ENCODE measurements at regions not wholly inside any gene's neighbourhood (a gene's known extent, or its start where the extent isn't known, plus 50 kb on each side); places are given as distances from the start of the nearest gene placed in this dataset.
A peak's percentile ranks its signal among the peaks of the same experiment; 100 is the strongest.

- Mint-ChIP-seq H3K9me3 (no peaks in the 10 kb centered on the region), H3K27me3 (ENCODE audit: insufficient read depth, low read depth, poor library complexity) (no peaks in the 10 kb centered on the region), H3K27ac (no peak overlapping the region), H3K4me1 (peaks cover 7% of the 10 kb centered on the region), H3K4me3 (no peak overlapping the region), H3K36me3 (ENCODE audit: low read depth) (no peaks in the 10 kb centered on the region)
- no peak overlapping the region for H3K4me3 ChIP-seq
- no peaks in the 10 kb centered on the region for H4K20me1 ChIP-seq (replicated peaks; ENCODE audit: insufficient read depth)
- no peaks in the 10 kb centered on the region for H3K27me3 ChIP-seq (ENCODE audit: insufficient read depth)
- no peak for ATAC-seq
- H3K9me2 ChIP-seq (ENCODE audit: insufficient read depth) = 0 out of 2 replicates have a peak, but pooled peaks cover 3% of the 10 kb centered on the region
- peaks cover 7% of the 10 kb centered on the region; the same call in 1 of the 2 replicates for H3K4me1 ChIP-seq (ENCODE audit: insufficient read depth)
- H3F3A ChIP-seq (replicated peaks; ENCODE audit: low read depth) = no peaks in the 10 kb centered on the region
- DNase-seq (ENCODE audit: low spot score) = no peak
- H2AFZ ChIP-seq = no peak overlapping the region
- H3K79me2 ChIP-seq (replicated peaks; ENCODE audit: insufficient read depth) = no peaks in the 10 kb centered on the region
- no peak overlapping the region for H3K27ac ChIP-seq (ENCODE audit: low read depth)
- H3K36me3 ChIP-seq (ENCODE audit: insufficient read depth) = no peaks in the 10 kb centered on the region
- H3K4me2 ChIP-seq = no peak overlapping the region
- no peak for TF ChIP-seq EZH2 (IDR thresholded peaks at IDR 0.05; ENCODE audit: low read depth, unreplicated experiment)
- TF ChIP-seq ZNF114 (CRISPR knock-in tag; IDR thresholded peaks at IDR 0.05) = no peak
- TF ChIP-seq NANOG (IDR thresholded peaks at IDR 0.05; ENCODE audit: borderline replicate concordance) = no peak
- TF ChIP-seq EZH2phosphoT487 (IDR thresholded peaks at IDR 0.05; ENCODE audit: unreplicated experiment) = no peak
- TF ChIP-seq POLR2AphosphoS5 (IDR thresholded peaks at IDR 0.05; ENCODE audit: low read depth) = no peak
- TF ChIP-seq ETS1 (IDR thresholded peaks at IDR 0.05) = no peak
- no peak for TF ChIP-seq ZNF331 (CRISPR knock-in tag; IDR thresholded peaks at IDR 0.05; ENCODE audit: low read depth)
Measured at GRCh38 chr2:217399291-217399690, 539.4 kb upstream of the TNP1 start.

GRCh38 chr2:217398860-217399259 is 539.0 kb upstream of the TNP1 start:
- no peak for ATAC-seq
- Histone ChIP-seq H3K4me1 (ENCODE audit: insufficient read depth) (0 out of 2 replicates have a peak, but pooled peaks cover 2% of the 10 kb centered on the region), H3K27ac (ENCODE audit: low read depth) (no peak overlapping the region)

More at GRCh38 chr2:217398860-217399259, 539.0 kb upstream of the TNP1 start:
- no peaks in the 10 kb centered on the region for H4K20me1 ChIP-seq (replicated peaks; ENCODE audit: insufficient read depth)
- 0 out of 2 replicates have a peak, but pooled peaks cover 3% of the 10 kb centered on the region for H3K9me2 ChIP-seq (ENCODE audit: insufficient read depth)
- Mint-ChIP-seq H3K27me3 (ENCODE audit: insufficient read depth, low read depth, poor library complexity) (no peaks in the 10 kb centered on the region), H3K4me3 (no peak overlapping the region), H3K4me1 (peaks cover 3% of the 10 kb centered on the region; the same call in 2 of the 3 replicates), H3K27ac (no peak overlapping the region), H3K36me3 (ENCODE audit: low read depth) (no peaks in the 10 kb centered on the region), H3K9me3 (no peaks in the 10 kb centered on the region)
- no peaks in the 10 kb centered on the region for H3K27me3 ChIP-seq (ENCODE audit: insufficient read depth)
- DNase-seq (ENCODE audit: low spot score) = no peak
- H3F3A ChIP-seq (replicated peaks; ENCODE audit: low read depth) = no peaks in the 10 kb centered on the region
- no peaks in the 10 kb centered on the region for H3K36me3 ChIP-seq (ENCODE audit: insufficient read depth)
- 0 out of 2 replicates have a peak overlapping the region, but pooled peaks have one; percentile 38 for H2AFZ ChIP-seq
- H3K4me3 ChIP-seq = no peak overlapping the region
- H3K4me2 ChIP-seq = no peak overlapping the region
- no peaks in the 10 kb centered on the region for H3K79me2 ChIP-seq (replicated peaks; ENCODE audit: insufficient read depth)
- TF ChIP-seq ZNF462 (CRISPR knock-in tag; IDR thresholded peaks at IDR 0.05) = no peak
- TF ChIP-seq REST (IDR thresholded peaks at IDR 0.05; ENCODE audit: unreplicated experiment) = no peak
- no peak for TF ChIP-seq EZH2phosphoT487 (IDR thresholded peaks at IDR 0.05; ENCODE audit: unreplicated experiment)
- TF ChIP-seq ETS1 (IDR thresholded peaks at IDR 0.05) = no peak
- TF ChIP-seq ZNF331 (CRISPR knock-in tag; IDR thresholded peaks at IDR 0.05; ENCODE audit: low read depth) = no peak
- TF ChIP-seq POLR2AphosphoS5 (IDR thresholded peaks at IDR 0.05; ENCODE audit: low read depth) = no peak
